GM12891 (cell line): ENCODE measurements at regions not wholly inside any gene's neighbourhood (a gene's known extent, or its start where the extent isn't known, plus 50 kb on each side); places are given as distances from the start of the nearest gene placed in this dataset.

Experiments used
- PAX5 ChIP-seq: IDR thresholded peaks from 2 replicates; pipeline ENCODE4 v1.6.1; 2011; ENCODE audit warnings: low read length, moderate library complexity, mild to moderate bottlenecking; ENCODE audit not compliant: insufficient read depth, severe bottlenecking
- POLR2A ChIP-seq: IDR thresholded peaks from 2 replicates; pipeline ENCODE4 v1.6.1; 2011; ENCODE audit warnings: low read depth, low read length, control low read depth
- POLR2AphosphoS5 ChIP-seq: IDR thresholded peaks from 2 replicates; pipeline ENCODE4 v1.6.1; 2011; ENCODE audit warnings: low read depth, low read length, control low read depth
- POU2F2 ChIP-seq: IDR thresholded peaks from 2 replicates; pipeline ENCODE4 v1.6.1; 2011; ENCODE audit warnings: low read depth, mild to moderate bottlenecking, control low read depth, low read length, moderate library complexity
- TAF1 ChIP-seq: IDR thresholded peaks from 2 replicates; pipeline ENCODE4 v1.6.1; 2011; ENCODE audit warnings: low read depth, low read length, control low read depth

GRCh38 chr2:149702571-149702970 lies 115.0 kb upstream of the MMADHC start:
- TF ChIP-seq POLR2A: no peak
- no peak for TF ChIP-seq TAF1
- TF ChIP-seq POLR2AphosphoS5: no peak
- no peak for TF ChIP-seq PAX5
- TF ChIP-seq POU2F2: no peak
